RWPE2 (cell line): ENCODE measurements at regions not wholly inside any gene's neighbourhood (a gene's known extent, or its start where the extent isn't known, plus 50 kb on each side); places are given as distances from the start of the nearest gene placed in this dataset.
A peak's percentile ranks its signal among the peaks of the same experiment; 100 is the strongest.

ENCODE experiments used
- ATAC-seq: fragments of 200-7000 bp; cut with Tn5 transposase; 3 replicates; pipeline ENCODE4 v1.9.1; 2021; ENCODE audit warnings: low read depth
- DNase-seq: peaks from one replicate; pipeline ENCODE4 v3.0.0-alpha.2; 2020; ENCODE audit warnings: low spot score
- H3K27ac ChIP-seq: fragments of 450-650 bp; 2 replicates; pipeline ENCODE4 v1.5.1; 2017; ENCODE audit warnings: mild to moderate bottlenecking; ENCODE audit not compliant: poor library complexity, severe bottlenecking
- H3K27me3 ChIP-seq: fragments of 250-450 bp; sonication (Bioruptor Pico); 2 replicates; pipeline ENCODE4 v1.5.1; 2021; ENCODE audit warnings: mild to moderate bottlenecking, moderate library complexity; ENCODE audit not compliant: insufficient read depth, poor library complexity, severe bottlenecking
- H3K36me3 ChIP-seq: fragments of 250-450 bp; sonication (Bioruptor Pico); 2 replicates; pipeline ENCODE4 v1.5.1; 2020; ENCODE audit warnings: low read depth, mild to moderate bottlenecking, moderate library complexity
- H3K4me1 ChIP-seq: fragments of 250-450 bp; sonication (Bioruptor Pico); 2 replicates; pipeline ENCODE4 v1.5.1; 2021; ENCODE audit warnings: mild to moderate bottlenecking, moderate library complexity; ENCODE audit not compliant: insufficient read depth, poor library complexity, severe bottlenecking
- H3K4me3 ChIP-seq: fragments of 250-450 bp; sonication (Bioruptor Pico); 2 replicates; pipeline ENCODE4 v1.5.1; 2021; ENCODE audit warnings: mild to moderate bottlenecking, moderate library complexity; ENCODE audit not compliant: severe bottlenecking
- H3K9me3 ChIP-seq: fragments of 250-450 bp; sonication (Bioruptor Pico); 2 replicates; pipeline ENCODE4 v1.5.1; 2021; ENCODE audit warnings: mild to moderate bottlenecking, moderate library complexity; ENCODE audit not compliant: severe bottlenecking
- CTCF ChIP-seq: fragments of 450-650 bp; IDR thresholded peaks from one replicate; pipeline ENCODE4 v1.5.1; 2017; ENCODE audit warnings: mild to moderate bottlenecking, moderate library complexity; ENCODE audit not compliant: poor library complexity, severe bottlenecking

- no peak for DNase-seq
- Histone ChIP-seq H3K4me1 (peaks cover 15% of the 10 kb centered on the region), H3K27ac (peak overlapping the region; percentile 36), H3K9me3 (no peaks in the 10 kb centered on the region), H3K27me3 (peaks cover 4% of the 10 kb centered on the region), H3K4me3 (no peak overlapping the region), H3K36me3 (no peaks in the 10 kb centered on the region)
- TF ChIP-seq CTCF = no peak
- no peak for ATAC-seq
Measured at GRCh38 chr5:2684606-2685005, 66.9 kb downstream of the IRX2 start.

DNA sequence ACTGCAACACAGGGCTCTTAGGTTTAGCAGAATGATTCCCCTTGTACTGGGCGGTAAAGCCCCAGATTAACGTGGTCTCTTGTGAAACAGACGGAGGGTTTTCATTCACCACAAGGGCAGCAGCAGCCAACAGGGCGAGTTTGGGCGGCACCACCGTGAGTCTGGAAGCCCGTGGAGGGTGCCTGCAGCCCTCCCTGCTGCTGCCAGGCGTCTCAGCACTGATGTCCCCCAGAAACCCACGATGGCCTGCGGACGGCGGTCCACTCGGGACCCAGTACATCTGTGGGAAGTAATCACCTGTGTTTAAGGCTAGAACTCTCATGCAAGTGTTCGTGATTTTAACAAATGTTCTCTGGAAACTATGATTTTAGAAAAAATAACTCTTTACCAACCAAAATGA, 67.8 kb downstream of the IRX2 start:
- DNase-seq (no peak), ATAC-seq (no peak)
- TF ChIP-seq CTCF = no peak
- peaks cover 15% of the 10 kb centered on the region for H3K4me1 ChIP-seq
- H3K27ac ChIP-seq = no peak overlapping the region
- no peak overlapping the region for H3K4me3 ChIP-seq
- H3K27me3 ChIP-seq = peaks cover 7% of the 10 kb centered on the region
- H3K36me3 ChIP-seq = no peaks in the 10 kb centered on the region
- no peaks in the 10 kb centered on the region for H3K9me3 ChIP-seq

DNA sequence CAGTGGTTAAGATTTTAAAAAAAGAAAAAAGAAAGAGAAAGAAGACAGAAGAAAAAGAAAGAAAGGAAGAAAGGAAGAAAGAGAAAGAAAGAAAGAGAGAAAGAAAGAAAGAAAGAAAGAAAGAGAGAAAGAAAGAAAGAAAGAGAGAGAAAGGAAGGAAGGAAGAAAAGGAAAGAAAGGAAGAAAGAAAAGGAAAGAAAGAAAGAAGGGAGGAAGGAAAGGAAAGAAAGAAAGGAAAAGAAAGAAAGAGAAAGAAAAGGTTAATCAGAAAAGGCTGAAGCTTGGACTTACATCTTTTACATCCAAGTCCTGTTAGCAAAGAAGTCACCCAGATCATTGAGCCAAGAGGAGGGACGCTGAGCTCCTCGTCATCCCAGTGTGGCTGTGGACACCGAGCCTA, 70.0 kb downstream of the IRX2 start:
- Histone ChIP-seq H3K4me1 (peaks cover 15% of the 10 kb centered on the region), H3K27ac (no peak overlapping the region), H3K4me3 (no peak overlapping the region), H3K9me3 (no peaks in the 10 kb centered on the region), H3K27me3 (peaks cover 7% of the 10 kb centered on the region), H3K36me3 (no peaks in the 10 kb centered on the region)
- TF ChIP-seq CTCF = no peak
- no peak for ATAC-seq
- DNase-seq = no peak

GRCh38 chr5:2680979-2681378, 70.5 kb downstream of the IRX2 start:
- no peak for DNase-seq
- Histone ChIP-seq H3K36me3 (no peaks in the 10 kb centered on the region), H3K4me1 (peaks cover 10% of the 10 kb centered on the region), H3K27me3 (peaks cover 7% of the 10 kb centered on the region), H3K9me3 (no peaks in the 10 kb centered on the region), H3K4me3 (no peak overlapping the region), H3K27ac (no peak overlapping the region)
- no peak for TF ChIP-seq CTCF
- no peak for ATAC-seq

- H3K36me3 ChIP-seq = no peaks in the 10 kb centered on the region
- H3K4me1 ChIP-seq = no peaks in the 10 kb centered on the region
- DNase-seq (no peak), ATAC-seq (no peak)
- no peak overlapping the region for H3K27ac ChIP-seq
- no peaks in the 10 kb centered on the region for H3K9me3 ChIP-seq
- no peak for TF ChIP-seq CTCF
- peaks cover 7% of the 10 kb centered on the region for H3K27me3 ChIP-seq
- no peak overlapping the region for H3K4me3 ChIP-seq
Measured at GRCh38 chr5:2677689-2678088, 73.8 kb downstream of the IRX2 start.
